ENCODE measurements at regions not wholly inside any gene's neighbourhood (a gene's known extent, or its start where the extent isn't known, plus 50 kb on each side); places are given as distances from the start of the nearest gene placed in this dataset.
"Not testable (repeated sequence)": the region's sequence is repeated elsewhere in the genome, so short reads cannot be mapped to it uniquely, and the experiment has no call there.

DNA sequence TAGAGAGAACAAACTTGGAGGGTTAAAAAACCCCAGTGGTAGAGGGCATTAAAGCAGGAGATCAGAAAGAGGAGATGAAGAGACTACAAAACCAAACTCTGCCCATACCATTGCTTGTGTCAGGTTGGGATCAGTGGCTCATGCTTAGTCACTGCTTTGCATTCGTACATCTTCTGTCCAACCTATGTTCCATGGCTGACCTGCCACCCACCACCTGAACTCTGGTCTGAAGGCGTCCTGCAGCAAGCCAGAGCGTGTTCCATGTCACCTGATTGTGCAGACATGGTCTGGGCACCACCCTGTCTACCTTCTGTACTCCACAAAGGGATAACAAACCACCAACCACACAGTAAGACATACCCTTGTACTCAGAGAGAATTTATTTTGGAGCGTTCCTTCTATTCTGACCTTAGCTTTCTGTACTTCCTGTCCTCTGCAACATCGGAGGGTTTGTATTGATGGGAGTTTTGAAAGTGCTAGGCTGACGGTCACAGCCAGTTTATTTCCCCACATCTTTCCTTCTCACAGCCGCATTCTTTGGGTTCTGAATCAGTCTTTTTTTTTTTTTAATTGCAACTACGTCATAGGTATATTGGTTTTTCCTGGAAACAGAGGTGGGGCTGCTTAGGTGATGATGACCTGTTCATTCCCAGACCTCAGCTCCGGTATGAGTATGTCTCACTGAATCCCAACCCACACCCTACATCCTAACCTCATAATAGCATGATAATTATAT is 88.3 kb downstream of the SOWAHC start:
- peaks cover 9% of the 10 kb centered on the region for H3K4me1 Mint-ChIP-seq

DNA sequence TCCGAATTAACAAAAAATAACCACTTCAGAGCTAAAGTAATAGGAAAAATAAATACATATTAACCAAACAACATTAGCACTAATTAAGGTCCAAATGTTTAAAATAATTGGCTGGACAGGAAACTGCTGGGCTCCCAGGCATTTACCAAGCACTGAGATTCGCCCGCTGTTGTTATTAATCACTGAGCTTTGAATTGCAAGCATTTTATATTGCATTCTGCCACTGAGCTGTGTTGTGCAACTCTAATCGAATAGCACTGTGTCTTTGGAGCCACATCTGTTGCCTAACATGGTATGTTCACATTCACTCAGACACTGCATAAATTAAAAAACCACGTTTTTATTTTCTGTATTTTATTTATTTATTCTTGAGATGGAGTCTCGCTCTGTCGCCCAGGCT is 88.9 kb downstream of the SOWAHC start:
- H3K36me3 Mint-ChIP-seq (ENCODE audit: low read depth): no peaks in the 10 kb centered on the region
- no peaks in the 10 kb centered on the region for H3K9me3 Mint-ChIP-seq
- peaks cover 9% of the 10 kb centered on the region for H3K4me1 Mint-ChIP-seq
- peaks cover 19% of the 10 kb centered on the region for H3K27me3 Mint-ChIP-seq
- ATAC-seq (no peak), DNase-seq (no peak)
- H3K27ac Mint-ChIP-seq: no peak overlapping the region
- no peak overlapping the region for H3K4me3 Mint-ChIP-seq

More for the DNA sequence above, 88.3 kb downstream of the SOWAHC start:
- H3K36me3 Mint-ChIP-seq (ENCODE audit: low read depth): no peaks in the 10 kb centered on the region
- no peaks in the 10 kb centered on the region for H3K9me3 Mint-ChIP-seq
- DNase-seq: no peak
- peaks cover 18% of the 10 kb centered on the region for H3K27me3 Mint-ChIP-seq
- peak; percentile 59 for ATAC-seq
- H3K27ac Mint-ChIP-seq: peak overlapping the region; percentile 38
- no peak overlapping the region for H3K4me3 Mint-ChIP-seq

DNA sequence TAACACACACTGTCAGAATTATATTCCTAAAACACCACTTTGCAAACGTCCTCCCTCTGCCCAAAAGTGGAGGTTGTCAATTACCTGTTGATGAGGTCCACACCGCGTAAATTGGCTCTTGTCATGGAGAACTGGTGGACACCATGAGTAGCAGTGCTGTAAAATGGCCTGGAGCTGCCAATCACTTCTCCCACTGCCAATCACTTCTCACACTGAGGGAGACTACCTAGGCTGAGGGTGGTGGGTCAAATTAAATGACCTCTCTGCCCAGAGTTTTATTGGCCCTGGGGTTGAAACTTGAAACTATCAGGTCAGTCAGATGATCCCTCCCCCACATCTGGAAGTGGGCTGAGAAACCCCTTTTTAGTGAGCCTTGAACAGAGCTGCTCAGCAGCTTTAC is 89.6 kb downstream of the SOWAHC start:
- Mint-ChIP-seq H3K36me3 (ENCODE audit: low read depth) (no peaks in the 10 kb centered on the region), H3K4me1 (peaks cover 9% of the 10 kb centered on the region), H3K4me3 (no peak overlapping the region), H3K27ac (no peak overlapping the region), H3K9me3 (no peaks in the 10 kb centered on the region), H3K27me3 (peaks cover 19% of the 10 kb centered on the region)
- DNase-seq: no peak
- ATAC-seq: no peak

DNA sequence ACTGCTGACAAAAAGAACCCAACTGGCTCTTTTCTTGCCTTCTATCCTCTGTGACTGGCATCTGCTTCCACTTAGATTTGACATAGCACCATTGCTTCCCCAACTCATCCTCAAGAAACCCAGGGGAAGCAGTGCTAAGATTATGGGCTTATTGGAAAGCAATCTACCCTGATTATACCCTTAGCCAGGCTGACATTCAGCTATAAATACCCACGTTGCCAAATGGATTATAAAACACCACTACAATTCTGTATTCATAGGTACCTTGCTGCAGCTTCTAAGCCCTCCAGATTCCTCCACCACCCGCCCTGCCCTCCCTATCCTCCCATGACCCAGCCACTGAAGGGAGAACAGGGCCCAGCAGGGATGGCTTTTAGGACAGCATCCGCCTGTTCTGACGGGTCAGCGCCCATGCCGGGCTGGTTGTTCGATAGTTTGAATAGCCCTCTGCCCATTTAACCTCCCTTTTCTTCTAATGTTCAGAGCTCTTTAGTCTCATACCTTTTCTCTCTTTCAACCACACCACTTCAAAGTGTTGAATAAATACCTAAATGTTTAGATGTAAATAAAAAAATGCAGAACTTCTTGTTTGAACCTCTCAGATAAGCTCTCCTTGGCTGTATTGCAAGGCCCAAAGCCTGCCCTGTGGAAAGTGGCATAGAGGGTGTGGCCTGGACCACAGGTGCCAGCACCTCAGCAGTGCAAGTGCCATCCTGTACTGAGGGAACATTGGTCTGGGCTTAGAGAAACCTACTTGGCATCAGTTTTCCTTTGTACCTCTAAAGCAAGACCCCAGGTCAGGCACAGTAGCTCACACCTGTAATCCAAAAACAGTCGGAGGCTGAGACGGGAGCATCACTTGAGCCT is 86.6 kb upstream of the RGPD5 start:
- Mint-ChIP-seq H3K4me3 (no peak overlapping the region), H3K27ac (no peak overlapping the region), H3K36me3 (ENCODE audit: low read depth) (no peaks in the 10 kb centered on the region), H3K4me1 (peaks cover 2% of the 10 kb centered on the region), H3K27me3 (peaks cover 9% of the 10 kb centered on the region), H3K9me3 (no peaks in the 10 kb centered on the region)
- no peak for DNase-seq
- ATAC-seq: no peak

DNA sequence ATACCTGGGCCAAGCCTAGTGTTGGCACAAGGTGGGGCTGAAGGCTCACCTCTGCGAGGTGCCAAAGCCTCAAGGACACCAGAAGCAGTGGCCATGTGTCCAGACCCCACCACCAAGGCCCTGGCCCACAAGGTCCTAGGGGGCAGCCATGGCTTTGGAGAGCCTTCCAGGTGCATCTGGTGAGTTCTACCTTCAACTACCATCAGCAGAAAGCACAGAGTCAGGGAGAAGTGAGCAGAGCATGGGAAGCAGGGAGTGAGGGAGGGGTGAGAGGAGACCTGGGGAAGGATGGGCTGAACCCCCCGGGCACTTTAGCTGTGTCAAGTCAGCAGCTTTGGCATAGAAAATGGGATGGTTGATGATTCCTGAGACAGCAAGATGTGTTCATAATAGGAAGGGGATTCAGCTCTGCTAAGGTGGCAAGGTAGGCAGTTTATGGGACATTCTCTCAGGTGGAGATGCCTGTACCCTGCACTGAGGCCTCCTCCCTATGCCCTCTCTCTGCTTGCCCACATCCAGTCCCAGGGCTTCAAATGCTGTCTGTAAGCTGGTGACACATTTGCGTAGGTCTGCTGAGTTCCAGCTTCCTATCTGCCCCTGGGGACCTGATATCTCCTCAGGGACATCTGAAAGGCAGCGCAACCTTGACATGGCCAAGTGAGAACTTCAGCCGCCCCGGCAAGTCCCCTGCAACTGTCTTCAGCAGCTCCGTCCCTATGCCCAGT is 83.4 kb upstream of the RGPD5 start:
- no peak overlapping the region for H3K4me3 Mint-ChIP-seq
- H3K4me1 Mint-ChIP-seq: no peaks in the 10 kb centered on the region
- H3K9me3 Mint-ChIP-seq: no peaks in the 10 kb centered on the region
- DNase-seq: no peak
- ATAC-seq: no peak
- no peaks in the 10 kb centered on the region for H3K36me3 Mint-ChIP-seq (ENCODE audit: low read depth)
- peaks cover 3% of the 10 kb centered on the region for H3K27me3 Mint-ChIP-seq
- no peak overlapping the region for H3K27ac Mint-ChIP-seq

DNA sequence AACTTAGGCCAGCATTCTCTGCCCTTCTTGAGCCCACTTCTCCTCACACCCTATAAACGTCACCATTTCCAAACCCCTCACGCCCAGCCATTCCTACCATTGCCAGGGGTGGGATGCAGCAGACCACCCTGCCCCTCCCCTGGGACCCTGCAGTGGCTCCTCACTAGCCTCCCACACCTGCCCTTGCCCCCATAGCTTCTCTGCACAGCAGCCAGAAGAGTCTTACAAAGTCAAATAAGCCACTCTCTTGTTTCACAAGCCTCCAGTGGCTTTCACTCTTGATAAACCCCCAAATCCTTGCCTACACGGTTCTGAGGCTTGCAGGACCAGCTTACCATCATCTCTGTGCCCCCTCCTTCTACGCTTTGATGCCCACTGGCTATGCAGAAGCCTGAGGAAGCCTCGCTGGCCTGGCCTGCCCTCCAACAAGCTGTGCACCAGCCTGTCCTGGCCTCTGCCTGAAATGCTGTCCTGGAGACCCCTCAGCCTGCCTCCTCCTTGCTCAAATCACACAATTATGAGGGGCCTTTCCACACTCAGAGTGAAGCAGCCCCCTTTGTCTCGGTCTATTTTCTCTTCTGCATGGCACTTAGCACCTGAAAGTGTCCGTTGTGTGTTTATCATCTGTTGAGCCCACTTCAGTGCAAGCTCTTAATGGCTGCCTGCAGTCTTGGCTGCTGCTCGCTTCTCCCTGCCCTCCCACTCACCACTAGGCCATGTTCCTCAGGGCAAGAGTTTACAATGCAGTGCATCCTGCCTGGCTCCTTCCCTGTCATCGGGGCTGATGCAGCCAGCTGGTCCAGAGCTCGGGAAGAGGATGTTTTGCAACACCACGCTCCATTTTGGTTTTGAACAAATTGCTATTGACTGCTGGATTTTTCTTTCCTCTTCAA is 82.6 kb upstream of the RGPD5 start:
- no peak overlapping the region for H3K27ac Mint-ChIP-seq
- H3K27me3 Mint-ChIP-seq: peaks cover 6% of the 10 kb centered on the region
- H3K36me3 Mint-ChIP-seq (ENCODE audit: low read depth): no peaks in the 10 kb centered on the region
- H3K4me3 Mint-ChIP-seq: no peak overlapping the region
- H3K4me1 Mint-ChIP-seq: no peaks in the 10 kb centered on the region
- H3K9me3 Mint-ChIP-seq: no peaks in the 10 kb centered on the region
- no peak for DNase-seq
- ATAC-seq: no peak

DNA sequence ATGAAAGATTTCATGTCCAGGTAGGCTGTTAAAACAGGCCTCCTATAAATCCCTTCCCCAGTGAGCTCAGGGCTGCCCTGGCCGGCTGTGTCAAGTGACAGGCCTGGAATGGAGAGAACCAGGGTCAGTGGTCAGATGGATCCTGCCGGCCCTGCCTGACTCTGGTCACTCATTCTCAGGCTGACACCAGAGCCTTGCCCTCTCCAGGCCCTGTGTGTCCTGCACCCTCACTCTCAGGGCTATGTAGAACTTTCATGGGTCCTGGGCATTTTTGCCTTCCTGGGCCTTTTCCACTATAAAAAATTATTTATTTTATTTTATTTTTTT is 82.0 kb upstream of the RGPD5 start:
- Mint-ChIP-seq H3K27me3 (peaks cover 8% of the 10 kb centered on the region), H3K4me1 (no peaks in the 10 kb centered on the region), H3K9me3 (no peaks in the 10 kb centered on the region), H3K27ac (no peak overlapping the region), H3K4me3 (no peak overlapping the region), H3K36me3 (ENCODE audit: low read depth) (no peaks in the 10 kb centered on the region)
- DNase-seq (no peak), ATAC-seq (no peak)

DNA sequence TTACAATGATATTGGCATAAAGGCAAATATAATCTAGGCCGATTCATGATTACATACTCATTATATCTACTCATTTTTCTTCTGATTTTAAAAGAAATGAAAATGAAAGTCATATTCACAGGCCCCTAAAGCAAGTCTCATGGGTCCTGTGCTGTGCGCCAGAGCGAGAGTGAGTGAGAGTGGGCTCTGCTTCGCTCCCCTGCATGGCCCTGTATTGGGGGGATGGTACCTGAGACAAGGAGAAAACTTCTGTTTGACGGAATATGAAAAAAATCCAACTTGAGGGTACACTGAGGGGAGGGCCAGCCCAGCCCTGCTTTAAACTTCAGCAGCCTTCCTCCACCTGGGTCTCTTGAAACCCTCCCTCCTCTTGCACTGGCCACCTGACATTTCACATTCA is 81.4 kb upstream of the RGPD5 start:
- H3K36me3 Mint-ChIP-seq (ENCODE audit: low read depth): no peaks in the 10 kb centered on the region
- peaks cover 6% of the 10 kb centered on the region for H3K27me3 Mint-ChIP-seq
- no peak overlapping the region for H3K4me3 Mint-ChIP-seq
- DNase-seq (no peak), ATAC-seq (no peak)
- no peaks in the 10 kb centered on the region for H3K4me1 Mint-ChIP-seq
- H3K27ac Mint-ChIP-seq: no peak overlapping the region
- H3K9me3 Mint-ChIP-seq: no peaks in the 10 kb centered on the region

DNA sequence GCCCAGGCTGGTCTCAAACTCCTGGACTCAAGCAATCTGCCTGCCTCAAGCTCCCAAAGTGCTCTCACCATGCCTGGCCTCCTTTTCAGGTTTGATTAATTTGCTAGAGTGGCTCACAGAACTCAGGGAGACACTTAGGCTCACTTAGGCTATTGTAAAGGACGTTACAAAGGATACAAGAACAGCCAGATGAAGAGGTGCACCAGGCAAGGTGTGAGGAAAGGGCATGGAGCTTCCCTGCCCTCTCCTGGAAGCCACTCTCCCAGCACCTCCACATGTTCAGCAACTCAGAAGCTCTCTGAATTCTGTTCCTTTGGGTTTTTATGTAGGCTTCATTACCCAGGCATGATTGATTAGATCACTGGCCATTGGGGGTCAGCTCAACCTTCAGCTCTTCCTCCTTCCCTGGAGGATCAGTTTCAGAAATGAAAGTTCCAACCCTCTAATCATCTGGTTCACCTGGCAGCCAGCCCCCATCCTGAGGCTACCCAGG is 78.7 kb upstream of the RGPD5 start:
- H3K27ac Mint-ChIP-seq: no peak overlapping the region
- ATAC-seq: no peak
- no peaks in the 10 kb centered on the region for H3K9me3 Mint-ChIP-seq
- H3K4me3 Mint-ChIP-seq: no peak overlapping the region
- H3K27me3 Mint-ChIP-seq: peaks cover 5% of the 10 kb centered on the region
- DNase-seq: no peak
- no peaks in the 10 kb centered on the region for H3K36me3 Mint-ChIP-seq (ENCODE audit: low read depth)
- H3K4me1 Mint-ChIP-seq: no peaks in the 10 kb centered on the region

DNA sequence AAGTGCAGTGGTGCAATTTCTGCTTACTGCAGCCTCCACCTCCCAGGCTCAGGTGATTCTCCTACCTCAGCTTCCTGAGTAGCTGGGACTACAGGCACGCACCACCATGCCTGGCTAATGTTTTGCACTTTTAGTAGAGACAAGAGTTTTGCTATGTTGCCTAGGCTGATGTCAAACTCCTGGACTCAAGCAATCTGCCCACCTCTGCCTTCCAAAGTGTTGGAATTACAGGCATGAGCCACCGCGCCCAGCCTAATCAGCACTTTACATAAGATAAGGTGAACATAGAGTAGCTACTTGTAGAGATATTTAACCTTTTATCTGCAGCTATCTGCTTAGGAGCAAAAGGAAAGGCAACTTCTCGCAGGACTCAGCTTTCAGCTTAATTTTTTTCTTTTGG is 77.5 kb upstream of the RGPD5 start:
- not testable (repeated sequence) for H3K27me3 Mint-ChIP-seq; H3K9me3 Mint-ChIP-seq; H3K36me3 Mint-ChIP-seq (ENCODE audit: low read depth); ATAC-seq; H3K4me1 Mint-ChIP-seq; DNase-seq; H3K4me3 Mint-ChIP-seq; H3K27ac Mint-ChIP-seq

DNA sequence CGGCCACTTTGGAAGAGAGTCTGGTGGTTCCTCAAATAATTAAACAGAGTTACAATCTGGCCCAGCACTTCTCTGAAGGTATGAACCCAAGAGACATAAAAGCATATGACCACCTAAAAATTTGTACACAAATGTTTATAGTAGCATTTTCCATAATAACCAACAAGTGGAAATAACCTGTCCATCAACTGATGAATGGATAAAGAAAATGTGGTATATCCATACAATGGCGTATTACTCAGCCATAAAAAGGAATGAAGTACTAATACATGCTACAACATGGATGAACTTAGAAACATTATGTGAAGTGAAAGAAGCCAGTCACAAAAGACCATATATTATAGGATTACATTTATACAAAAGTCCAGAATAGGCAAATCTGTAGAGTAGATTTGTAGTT is 76.0 kb upstream of the RGPD5 start:
- H3K9me3 Mint-ChIP-seq: no peaks in the 10 kb centered on the region
- DNase-seq: no peak
- ATAC-seq: no peak
- peaks cover 5% of the 10 kb centered on the region for H3K27me3 Mint-ChIP-seq
- H3K36me3 Mint-ChIP-seq (ENCODE audit: low read depth): no peaks in the 10 kb centered on the region
- no peak overlapping the region for H3K27ac Mint-ChIP-seq
- no peak overlapping the region for H3K4me3 Mint-ChIP-seq
- no peaks in the 10 kb centered on the region for H3K4me1 Mint-ChIP-seq

DNA sequence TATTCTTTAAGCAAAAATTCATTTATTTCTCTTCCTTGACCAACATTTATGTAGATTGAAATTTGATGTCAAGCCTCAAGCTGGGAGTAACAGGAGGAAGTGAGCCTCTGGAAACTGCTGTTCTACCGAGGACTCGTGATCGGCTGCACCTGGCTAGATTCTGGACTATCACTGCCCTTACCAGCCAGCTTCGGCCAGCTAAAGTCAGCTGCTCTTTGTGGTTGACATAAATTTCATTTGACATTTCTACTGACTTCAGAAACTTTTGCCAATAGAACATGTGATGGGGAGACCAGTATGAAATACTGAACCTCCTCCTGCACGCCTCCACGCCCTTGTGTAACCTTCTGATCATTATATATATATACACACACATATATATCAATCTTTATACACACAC is 74.2 kb upstream of the RGPD5 start:
- Mint-ChIP-seq H3K36me3 (ENCODE audit: low read depth) (no peaks in the 10 kb centered on the region), H3K4me3 (no peak overlapping the region), H3K9me3 (no peaks in the 10 kb centered on the region), H3K27me3 (peaks cover 7% of the 10 kb centered on the region), H3K4me1 (no peaks in the 10 kb centered on the region), H3K27ac (no peak overlapping the region)
- no peak for ATAC-seq
- no peak for DNase-seq

DNA sequence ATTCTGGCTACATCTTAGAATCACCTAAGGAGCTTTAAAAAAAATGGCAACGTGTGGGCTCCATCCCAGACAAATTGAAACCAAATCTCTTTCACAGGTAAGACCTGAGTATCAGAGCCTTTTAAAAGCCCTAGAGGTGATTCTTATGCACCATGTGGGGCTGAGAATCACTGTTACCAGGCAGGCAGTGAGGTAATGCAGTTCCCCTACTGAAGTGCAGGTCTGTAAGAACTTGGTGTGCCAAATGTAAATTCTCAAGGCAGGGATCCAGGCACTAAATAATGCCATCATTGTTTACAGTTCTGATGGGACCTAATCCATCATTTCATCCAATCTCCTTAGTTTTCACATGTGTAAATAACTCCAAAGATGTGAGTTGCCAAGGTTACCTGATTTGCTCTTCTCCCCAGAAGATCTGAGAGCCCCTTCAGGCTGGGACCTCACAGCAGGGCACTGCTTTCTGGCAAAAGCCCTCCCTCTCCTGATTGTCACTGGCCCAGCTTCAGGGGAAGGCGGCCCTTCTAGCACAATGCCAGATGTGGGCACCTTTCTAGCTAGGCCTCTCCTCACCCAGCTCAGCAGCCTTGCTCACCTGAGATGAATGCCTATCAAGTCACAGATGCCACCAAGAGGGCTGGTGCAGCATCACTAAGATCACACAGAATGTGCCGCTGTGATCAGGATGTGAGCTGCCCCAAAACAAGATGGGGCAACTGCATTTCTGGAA is 73.6 kb upstream of the RGPD5 start:
- no peak overlapping the region for H3K27ac Mint-ChIP-seq
- ATAC-seq: no peak
- H3K9me3 Mint-ChIP-seq: no peaks in the 10 kb centered on the region
- H3K36me3 Mint-ChIP-seq (ENCODE audit: low read depth): no peaks in the 10 kb centered on the region
- DNase-seq: no peak
- no peak overlapping the region for H3K4me3 Mint-ChIP-seq
- H3K27me3 Mint-ChIP-seq: peaks cover 9% of the 10 kb centered on the region
- H3K4me1 Mint-ChIP-seq: no peaks in the 10 kb centered on the region

All from activated naive CD8-positive, alpha-beta T cell treated with anti-CD3 and anti-CD28 coated beads, Interleukin-2, amount 50 U/mL, for 24 hours (primary cell).